ENCODE measurements at regions not wholly inside any gene's neighbourhood (a gene's known extent, or its start where the extent isn't known, plus 50 kb on each side); places are given as distances from the start of the nearest gene placed in this dataset.

- H3K4me3 ChIP-seq, result no peak overlapping the region
- CTCF ChIA-PET (ENCODE audit: low intra/inter-chr PET ratio), result no interaction called here
- BruUV-seq (replicated peaks), result no TSS peak
- no peak overlapping the region for H3K27ac ChIP-seq (ENCODE audit: extremely low read depth, low read depth, low read length)
- no peaks in the 10 kb centered on the region for H3K9me1 ChIP-seq (ENCODE audit: control insufficient read depth, insufficient read depth, low read length)
- H3K79me2 ChIP-seq (ENCODE audit: control insufficient read depth, insufficient read depth, low read length), result no peaks in the 10 kb centered on the region
- H3K4me1 ChIP-seq (replicated peaks in 1 of 2; ENCODE audit: control insufficient read depth in 2 of 2, insufficient read depth in 2 of 2, low read length in 2 of 2), result no peaks in the 10 kb centered on the region
- WGBS (ENCODE audit: insufficient coverage, low coverage, missing lambda C conversion rate), result 0% methylated on average over 2 of the region's 2 CpGs
- no peak overlapping the region for H3K9ac ChIP-seq (ENCODE audit: insufficient read depth in 1 of 2, low read depth in 2 of 2, low read length in 2 of 2)
- POLR2A ChIA-PET, result interaction anchor here (0.6 kb wide), 1 partner anchor 1372 kb away, joined by 4 read pairs; no protein-coding TSS in a partner anchor
- intact Hi-C loops (cut with micrococcal nuclease), result no loop called here
- no peak for DNase-seq (ENCODE audit: extremely low read depth in 1 of 4, low spot score in 3 of 4)
- FAIRE-seq, result no peak
- in situ Hi-C loops (cut with MboI), result no loop called here
- no peaks in the 10 kb centered on the region for H3K9me3 ChIP-seq (replicated peaks; ENCODE audit: control insufficient read depth, insufficient read depth, low read depth, low read length)
- no peak for ATAC-seq
- no peaks in the 10 kb centered on the region for H3K36me3 ChIP-seq (ENCODE audit: control insufficient read depth, insufficient read depth, low read length)
- H4K20me1 ChIP-seq (replicated peaks; ENCODE audit: control insufficient read depth, insufficient read depth, low read length), result no peaks in the 10 kb centered on the region
- H2AFZ ChIP-seq (ENCODE audit: low read depth, low read length), result no peak overlapping the region
- no peak overlapping the region for H3K4me2 ChIP-seq (ENCODE audit: insufficient read depth, low read length)
- no peaks in the 10 kb centered on the region for H3K27me3 ChIP-seq (ENCODE audit: control insufficient read depth in 2 of 2, insufficient read depth in 2 of 2, low read length in 2 of 2)
- TF ChIP-seq MTA2 (IDR thresholded peaks at IDR 0.05; ENCODE audit: low read depth) (no peak), ZNF311 (CRISPR knock-in tag; IDR thresholded peaks at IDR 0.05) (no peak), HSF4 (CRISPR knock-in tag; IDR thresholded peaks at IDR 0.05; ENCODE audit: borderline replicate concordance) (no peak), SP2 (IDR thresholded peaks at IDR 0.05; ENCODE audit: extremely low read depth, low read depth, low read length, poor library complexity, severe bottlenecking) (no peak), SMC3 (conservative IDR thresholded peaks at IDR 0.05; ENCODE audit: insufficient read depth, low read depth, low read length) (no peak), FOXP4 (CRISPR knock-in tag; IDR thresholded peaks at IDR 0.05; ENCODE audit: borderline replicate concordance) (no peak), JUND (IDR thresholded peaks at IDR 0.05; ENCODE audit: borderline replicate concordance, low read depth, low read length) (no peak), JUND (tag; IDR thresholded peaks at IDR 0.05; ENCODE audit: borderline replicate concordance, low read depth, low read length) (no peak), HDAC3 (IDR thresholded peaks at IDR 0.05; ENCODE audit: borderline replicate concordance, partially characterized antibody) (no peak), CHAMP1 (IDR thresholded peaks at IDR 0.05) (no peak), PHF8 (IDR thresholded peaks at IDR 0.05; ENCODE audit: borderline replicate concordance, low read length) (no peak), ATF4 (CRISPR knock-in tag; IDR thresholded peaks at IDR 0.05) (no peak), RNF2 (IDR thresholded peaks at IDR 0.05) (no peak), ATF1 (CRISPR knock-in tag; IDR thresholded peaks at IDR 0.05) (no peak), ATF1 (tag; IDR thresholded peaks at IDR 0.05) (no peak), SMARCC2 (IDR thresholded peaks at IDR 0.05; ENCODE audit: low read depth) (no peak), KDM4B (IDR thresholded peaks at IDR 0.05; ENCODE audit: borderline replicate concordance in 2 of 2, low read depth in 1 of 2) (no peak), HIVEP1 (CRISPR knock-in tag; IDR thresholded peaks at IDR 0.05) (no peak)
Observed at GRCh38 chrX:97700547-97700946, 816.8 kb downstream of the RPA4 start.
